Endodermal cell (in vitro differentiated cells): ENCODE measurements at regions not wholly inside any gene's neighbourhood (a gene's known extent, or its start where the extent isn't known, plus 50 kb on each side); places are given as distances from the start of the nearest gene placed in this dataset.

Source experiments
- DNase-seq: peaks from one replicate; pipeline ENCODE4 v3.0.0-alpha.2; 2017
- H3K27ac ChIP-seq: 2 replicates; pipeline ENCODE4 v1.5.1; 2013; ENCODE audit warnings: mild to moderate bottlenecking, low read depth, low read length, moderate library complexity
- H3K27me3 ChIP-seq: 2 replicates; pipeline ENCODE4 v1.6.1; 2013; ENCODE audit warnings: mild to moderate bottlenecking, low read length, moderate library complexity; ENCODE audit not compliant: insufficient read depth, control insufficient read depth, poor library complexity, severe bottlenecking
- H3K36me3 ChIP-seq: 2 replicates; pipeline ENCODE4 v1.7.0; 2013; ENCODE audit warnings: mild to moderate bottlenecking, low read length, moderate library complexity; ENCODE audit not compliant: control insufficient read depth, insufficient read depth
- H3K4me1 ChIP-seq: one replicate; pipeline ENCODE4 v1.7.0; 2013; ENCODE audit warnings: low read length; ENCODE audit not compliant: control insufficient read depth, insufficient read depth
- H3K4me3 ChIP-seq: 2 replicates; pipeline ENCODE4 v1.5.1; 2013; ENCODE audit warnings: mild to moderate bottlenecking, low read length, moderate library complexity
- H3K9ac ChIP-seq: 2 replicates; pipeline ENCODE4 v1.6.1; 2013; ENCODE audit warnings: mild to moderate bottlenecking, low read length, moderate library complexity; ENCODE audit not compliant: poor library complexity, severe bottlenecking; ENCODE audit errors: extremely low read depth
- H3K9me3 ChIP-seq: 2 replicates; pipeline ENCODE4 v1.6.1; 2013; ENCODE audit warnings: mild to moderate bottlenecking, low read length, moderate library complexity; ENCODE audit not compliant: control insufficient read depth
- H3K27ac Mint-ChIP-seq: 2 replicates; pipeline ENCODE4 v1.8.0; 2020; ENCODE audit warnings: mixed read lengths
- H3K27me3 Mint-ChIP-seq: 2 replicates; pipeline ENCODE4 v1.8.0; 2021; ENCODE audit warnings: mild to moderate bottlenecking, mixed read lengths; ENCODE audit not compliant: insufficient read depth
- H3K36me3 Mint-ChIP-seq: 2 replicates; pipeline ENCODE4 v1.8.0; 2020; ENCODE audit warnings: low read depth, mixed read lengths
- H3K4me1 Mint-ChIP-seq: 2 replicates; pipeline ENCODE4 v1.8.0; 2020; ENCODE audit warnings: mixed read lengths
- H3K4me3 Mint-ChIP-seq: 2 replicates; pipeline ENCODE4 v1.8.0; 2020; ENCODE audit warnings: mild to moderate bottlenecking, moderate library complexity, mixed read lengths
- H3K9me3 Mint-ChIP-seq: 2 replicates; pipeline ENCODE4 v1.8.0; 2020; ENCODE audit warnings: mild to moderate bottlenecking, mixed read lengths
- WGBS, 2 experiments: methylation state at CpG; one replicate each; pipeline versions ENCODE4 v1.1.5 to v1.1.7; 2013; ENCODE audit warnings: missing lambda C conversion rate in 2 of 2, mixed read lengths in 1 of 2; ENCODE audit not compliant: insufficient coverage in 1 of 2, insufficient read length in 1 of 2; 5-methylcytosine and 5-hydroxymethylcytosine counted together
- TF ChIP-seq, protein P1 (sequence below): fragments of 200-600 bp; sonication (generic); conservative IDR thresholded peaks from 2 replicates; pipeline ENCODE4 v1.5.0; 2021; ENCODE audit warnings: antibody characterized with exemption, mild to moderate bottlenecking

DNA sequence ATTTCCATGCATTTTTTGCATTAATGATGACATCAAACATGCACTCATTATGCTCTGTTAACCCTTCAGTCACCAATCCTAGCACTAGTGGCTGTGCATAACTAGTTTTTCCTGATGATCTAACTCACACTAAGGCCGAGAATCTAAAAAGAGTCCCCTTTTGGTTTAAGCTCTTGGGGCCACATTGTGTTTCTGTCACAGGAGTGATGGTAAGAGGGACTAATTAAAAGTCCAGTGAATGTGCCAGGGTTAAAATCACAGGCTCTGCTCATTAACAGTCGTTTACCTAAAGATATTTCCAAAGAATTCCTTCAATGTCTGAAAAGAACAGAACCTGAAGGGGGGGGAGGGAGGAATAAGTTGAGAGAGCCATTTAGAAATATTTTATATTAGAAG is 359.0 kb upstream of the ANKRD30A start:
- 80 to 89% methylated on average over 1 to 2 of the region's 2 CpGs for WGBS, 2 experiments
- H3K9ac ChIP-seq = no peak overlapping the region

DNA sequence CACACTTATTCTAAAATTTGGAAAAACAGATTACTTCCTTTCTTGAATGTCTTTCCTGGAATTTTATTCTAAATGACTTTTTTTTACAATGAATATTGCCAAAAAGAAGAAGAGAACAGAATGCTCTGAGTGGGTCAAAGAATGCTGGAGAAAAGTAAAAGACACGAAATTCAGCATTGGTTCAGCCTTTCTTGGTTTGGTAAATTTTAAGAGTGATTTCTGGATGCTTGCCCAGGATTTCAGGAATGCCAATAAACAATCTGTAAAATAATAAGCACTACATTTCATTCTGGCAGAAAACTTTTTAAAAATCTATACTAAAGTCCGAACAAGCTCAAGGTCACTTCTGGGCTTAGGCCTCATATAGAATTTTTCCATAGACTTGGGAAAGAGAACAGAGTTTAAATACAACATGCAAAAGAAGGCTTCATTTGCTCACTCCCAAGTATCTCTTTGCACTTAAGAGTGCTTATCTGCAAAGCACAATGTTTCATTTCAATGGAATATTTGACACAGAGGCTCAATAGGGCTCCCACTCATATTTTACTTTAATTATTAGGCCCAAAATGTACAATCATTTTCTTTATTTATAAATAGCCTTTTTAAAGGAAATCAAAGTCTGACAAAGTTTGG is 359.5 kb upstream of the ANKRD30A start:
- H3K9ac ChIP-seq = no peak overlapping the region
- no peak overlapping the region for H3K4me3 ChIP-seq
- Mint-ChIP-seq H3K9me3 (no peaks in the 10 kb centered on the region), H3K36me3 (no peaks in the 10 kb centered on the region), H3K27me3 (no peaks in the 10 kb centered on the region), H3K4me1 (no peaks in the 10 kb centered on the region), H3K27ac (no peak overlapping the region), H3K4me3 (no peak overlapping the region)
- no peaks in the 10 kb centered on the region for H3K4me1 ChIP-seq
- DNase-seq = no peak
- 92 to 100% methylated on average over 1 to 2 of the region's 2 CpGs for WGBS, 2 experiments
- H3K27ac ChIP-seq = no peak overlapping the region
- no peaks in the 10 kb centered on the region for H3K9me3 ChIP-seq
- H3K27me3 ChIP-seq = no peaks in the 10 kb centered on the region
- TF ChIP-seq, protein P1, sequence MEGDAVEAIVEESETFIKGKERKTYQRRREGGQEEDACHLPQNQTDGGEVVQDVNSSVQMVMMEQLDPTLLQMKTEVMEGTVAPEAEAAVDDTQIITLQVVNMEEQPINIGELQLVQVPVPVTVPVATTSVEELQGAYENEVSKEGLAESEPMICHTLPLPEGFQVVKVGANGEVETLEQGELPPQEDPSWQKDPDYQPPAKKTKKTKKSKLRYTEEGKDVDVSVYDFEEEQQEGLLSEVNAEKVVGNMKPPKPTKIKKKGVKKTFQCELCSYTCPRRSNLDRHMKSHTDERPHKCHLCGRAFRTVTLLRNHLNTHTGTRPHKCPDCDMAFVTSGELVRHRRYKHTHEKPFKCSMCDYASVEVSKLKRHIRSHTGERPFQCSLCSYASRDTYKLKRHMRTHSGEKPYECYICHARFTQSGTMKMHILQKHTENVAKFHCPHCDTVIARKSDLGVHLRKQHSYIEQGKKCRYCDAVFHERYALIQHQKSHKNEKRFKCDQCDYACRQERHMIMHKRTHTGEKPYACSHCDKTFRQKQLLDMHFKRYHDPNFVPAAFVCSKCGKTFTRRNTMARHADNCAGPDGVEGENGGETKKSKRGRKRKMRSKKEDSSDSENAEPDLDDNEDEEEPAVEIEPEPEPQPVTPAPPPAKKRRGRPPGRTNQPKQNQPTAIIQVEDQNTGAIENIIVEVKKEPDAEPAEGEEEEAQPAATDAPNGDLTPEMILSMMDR = no peak
- no peaks in the 10 kb centered on the region for H3K36me3 ChIP-seq

More for the DNA sequence above, 359.0 kb upstream of the ANKRD30A start:
- H3K36me3 ChIP-seq = no peaks in the 10 kb centered on the region
- no peak for DNase-seq
- H3K36me3 Mint-ChIP-seq = no peaks in the 10 kb centered on the region
- H3K4me3 ChIP-seq = no peak overlapping the region
- no peak overlapping the region for H3K27ac Mint-ChIP-seq
- TF ChIP-seq, protein P1 = no peak
- H3K9me3 Mint-ChIP-seq = no peaks in the 10 kb centered on the region
- no peaks in the 10 kb centered on the region for H3K4me1 Mint-ChIP-seq
- no peaks in the 10 kb centered on the region for H3K27me3 ChIP-seq
- H3K4me3 Mint-ChIP-seq = no peak overlapping the region
- no peaks in the 10 kb centered on the region for H3K9me3 ChIP-seq
- no peaks in the 10 kb centered on the region for H3K4me1 ChIP-seq
- H3K27me3 Mint-ChIP-seq = no peaks in the 10 kb centered on the region
- peak overlapping the region; percentile 16 for H3K27ac ChIP-seq

DNA sequence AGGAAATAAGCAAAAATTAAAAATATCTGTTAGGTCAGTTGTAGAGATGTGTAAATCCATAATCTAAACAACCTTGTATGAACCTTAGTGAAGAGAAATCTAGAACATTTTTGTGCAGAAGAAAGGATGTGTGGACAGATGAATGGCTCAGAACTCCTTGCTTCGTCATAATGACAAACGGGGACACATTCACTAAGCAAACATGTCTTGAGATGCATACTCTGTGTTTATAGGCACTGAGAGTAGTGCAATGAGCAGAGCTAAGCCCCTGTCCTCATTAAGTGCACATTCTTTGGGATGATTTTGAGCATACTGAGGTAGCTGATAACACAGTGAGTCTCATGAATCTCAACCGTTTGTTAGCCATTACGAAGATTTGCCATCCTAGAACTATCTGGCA is 360.6 kb upstream of the ANKRD30A start:
- H3K36me3 ChIP-seq = no peaks in the 10 kb centered on the region
- TF ChIP-seq, protein P1 = no peak
- no peak overlapping the region for H3K4me3 ChIP-seq
- Mint-ChIP-seq H3K36me3 (no peaks in the 10 kb centered on the region), H3K9me3 (no peaks in the 10 kb centered on the region), H3K4me1 (no peaks in the 10 kb centered on the region), H3K27ac (no peak overlapping the region), H3K4me3 (no peak overlapping the region), H3K27me3 (no peaks in the 10 kb centered on the region)
- no peaks in the 10 kb centered on the region for H3K27me3 ChIP-seq
- H3K4me1 ChIP-seq = no peaks in the 10 kb centered on the region
- no peaks in the 10 kb centered on the region for H3K9me3 ChIP-seq
- H3K27ac ChIP-seq = no peak overlapping the region
- H3K9ac ChIP-seq = no peak overlapping the region
- 93 to 95% methylated on average over 3 to 4 of the region's 4 CpGs for WGBS, 2 experiments
- no peak for DNase-seq
